ENCODE measurements at regions not wholly inside any gene's neighbourhood (a gene's known extent, or its start where the extent isn't known, plus 50 kb on each side); places are given as distances from the start of the nearest gene placed in this dataset.

GRCh38 chr14:53571641-53572328 is 384.8 kb downstream of the BMP4 start:
- Mint-ChIP-seq H3K27me3 (ENCODE audit: low read depth) (no peaks in the 10 kb centered on the region), H3K9me3 (peaks cover 19 to 29% of the 10 kb centered on the region in 2 experiments), H3K36me3 (ENCODE audit: insufficient read depth in 1 of 3, low read depth in 3 of 3) (peaks cover 13 to 24% (median 16%) of the 10 kb centered on the region in 3 experiments), H3K4me3 (peak overlapping the region in 1 of 2 experiments; percentile 36; a peak in 1 of 5 replicates), H3K4me1 (peaks cover 28 to 40% of the 10 kb centered on the region in 2 experiments), H3K27ac (peak overlapping the region in 1 of 3 experiments; percentile 3; a peak in 1 of 7 replicates)
- Histone ChIP-seq H3K4ac (ENCODE audit: low read depth, low read length) (no peak overlapping the region), H3K23me2 (ENCODE audit: insufficient read length, low read depth, low read length, poor library complexity, severe bottlenecking) (no peaks in the 10 kb centered on the region), H2BK5ac (ENCODE audit: insufficient read length, low read length) (no peak overlapping the region), H2AK5ac (ENCODE audit: insufficient read length, low read length) (no peak overlapping the region), H4K5ac (ENCODE audit: insufficient read length, low read depth, low read length) (no peak overlapping the region), H3K79me1 (ENCODE audit: insufficient read depth, low read depth, low read length, poor library complexity, severe bottlenecking) (no peaks in the 10 kb centered on the region), H3K14ac (ENCODE audit: insufficient read depth, low read length) (no peak overlapping the region), H2BK20ac (ENCODE audit: low read depth, low read length, poor library complexity, severe bottlenecking) (no peak overlapping the region), H3K9me3 (ENCODE audit: control insufficient read depth, low read depth, low read length) (peaks cover 14% of the 10 kb centered on the region), H3T11ph (ENCODE audit: low read length) (no peak overlapping the region), H3K9ac (ENCODE audit: extremely low read depth, insufficient read length, low read length) (no peak overlapping the region), H4K91ac (ENCODE audit: insufficient read length, low read depth, low read length) (no peak overlapping the region), H3K79me2 (ENCODE audit: insufficient read depth, low read length) (no peaks in the 10 kb centered on the region), H2BK15ac (ENCODE audit: low read depth, low read length) (no peak overlapping the region), H3K23ac (ENCODE audit: insufficient read length, low read depth, low read length) (no peak overlapping the region), H3K4me2 (ENCODE audit: insufficient read depth, insufficient read length, low read length) (no peak overlapping the region), H3K4me1 (ENCODE audit: insufficient read depth, low read length) (peaks cover 2% of the 10 kb centered on the region; the same call in 1 of the 2 replicates), H3K18ac (ENCODE audit: insufficient read length, low read depth, low read length) (no peak overlapping the region), H3K27me3 (ENCODE audit: insufficient read depth, low read length) (no peaks in the 10 kb centered on the region), H3K56ac (ENCODE audit: insufficient read length, low read depth, low read length) (no peak overlapping the region), H2BK12ac (ENCODE audit: insufficient read length, low read depth, low read length) (no peak overlapping the region), H2BK120ac (ENCODE audit: low read depth, low read length, poor library complexity, severe bottlenecking) (no peak overlapping the region), H4K8ac (replicated peaks; ENCODE audit: insufficient read length, low read depth, low read length) (no peak overlapping the region), H3K27ac (ENCODE audit: insufficient read length, low read depth, low read length) (no peak overlapping the region), H2AFZ (ENCODE audit: low read length) (no peak overlapping the region), H4K20me1 (ENCODE audit: control insufficient read depth, insufficient read depth, insufficient read length) (no peaks in the 10 kb centered on the region)
- no peak for TF ChIP-seq CTCF (conservative IDR thresholded peaks at IDR 0.05)
- peak; percentile 30 for DNase-seq
- no CpG with 5 or more reads among the region's 5 CpGs for WGBS (ENCODE audit: extremely low coverage, insufficient read length, low lambda C conversion rate)
